OCI-LY7 (cell line): ENCODE measurements at regions not wholly inside any gene's neighbourhood (a gene's known extent, or its start where the extent isn't known, plus 50 kb on each side); places are given as distances from the start of the nearest gene placed in this dataset.

ENCODE experiments used
- EZH2phosphoT487 ChIP-seq: fragments of 200-600 bp; sonication (generic); IDR thresholded peaks from 2 replicates; pipeline ENCODE4 v1.6.1; 2018; ENCODE audit warnings: low read depth, borderline replicate concordance, mild to moderate bottlenecking, mixed run types, antibody characterized with exemption, low read length, moderate library complexity, mixed read lengths
- TF ChIP-seq, protein P1 (sequence below): fragments of 200-600 bp; sonication (generic); conservative IDR thresholded peaks from 2 replicates; pipeline ENCODE4 v1.5.1; 2014; ENCODE audit warnings: mild to moderate bottlenecking, antibody characterized with exemption, low read length, moderate library complexity, mixed read lengths

DNA sequence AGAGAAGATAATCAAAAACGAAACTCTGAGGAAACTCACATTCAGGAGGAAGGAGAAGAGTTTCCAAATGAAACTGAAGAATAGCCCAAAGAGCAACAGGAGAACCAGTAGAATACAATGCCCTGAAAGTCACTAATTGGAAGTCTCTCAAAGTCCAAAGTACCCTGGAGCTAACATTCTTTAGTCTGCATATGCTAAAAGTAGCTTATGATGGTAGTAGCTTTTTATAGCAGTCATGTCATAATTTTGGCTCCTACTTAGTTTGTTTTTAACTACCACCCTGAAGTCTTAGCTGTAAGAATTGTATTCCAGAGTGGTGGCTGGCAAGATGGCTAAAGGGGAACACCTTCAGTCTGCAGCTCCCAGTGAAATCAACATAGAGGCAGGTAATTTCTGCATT lies 100.3 kb upstream of the FGF16 start:
- TF ChIP-seq, protein P1, sequence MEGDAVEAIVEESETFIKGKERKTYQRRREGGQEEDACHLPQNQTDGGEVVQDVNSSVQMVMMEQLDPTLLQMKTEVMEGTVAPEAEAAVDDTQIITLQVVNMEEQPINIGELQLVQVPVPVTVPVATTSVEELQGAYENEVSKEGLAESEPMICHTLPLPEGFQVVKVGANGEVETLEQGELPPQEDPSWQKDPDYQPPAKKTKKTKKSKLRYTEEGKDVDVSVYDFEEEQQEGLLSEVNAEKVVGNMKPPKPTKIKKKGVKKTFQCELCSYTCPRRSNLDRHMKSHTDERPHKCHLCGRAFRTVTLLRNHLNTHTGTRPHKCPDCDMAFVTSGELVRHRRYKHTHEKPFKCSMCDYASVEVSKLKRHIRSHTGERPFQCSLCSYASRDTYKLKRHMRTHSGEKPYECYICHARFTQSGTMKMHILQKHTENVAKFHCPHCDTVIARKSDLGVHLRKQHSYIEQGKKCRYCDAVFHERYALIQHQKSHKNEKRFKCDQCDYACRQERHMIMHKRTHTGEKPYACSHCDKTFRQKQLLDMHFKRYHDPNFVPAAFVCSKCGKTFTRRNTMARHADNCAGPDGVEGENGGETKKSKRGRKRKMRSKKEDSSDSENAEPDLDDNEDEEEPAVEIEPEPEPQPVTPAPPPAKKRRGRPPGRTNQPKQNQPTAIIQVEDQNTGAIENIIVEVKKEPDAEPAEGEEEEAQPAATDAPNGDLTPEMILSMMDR, result no peak
- no peak for TF ChIP-seq EZH2phosphoT487
